ENCODE measurements at regions not wholly inside any gene's neighbourhood (a gene's known extent, or its start where the extent isn't known, plus 50 kb on each side); places are given as distances from the start of the nearest gene placed in this dataset.

DNA sequence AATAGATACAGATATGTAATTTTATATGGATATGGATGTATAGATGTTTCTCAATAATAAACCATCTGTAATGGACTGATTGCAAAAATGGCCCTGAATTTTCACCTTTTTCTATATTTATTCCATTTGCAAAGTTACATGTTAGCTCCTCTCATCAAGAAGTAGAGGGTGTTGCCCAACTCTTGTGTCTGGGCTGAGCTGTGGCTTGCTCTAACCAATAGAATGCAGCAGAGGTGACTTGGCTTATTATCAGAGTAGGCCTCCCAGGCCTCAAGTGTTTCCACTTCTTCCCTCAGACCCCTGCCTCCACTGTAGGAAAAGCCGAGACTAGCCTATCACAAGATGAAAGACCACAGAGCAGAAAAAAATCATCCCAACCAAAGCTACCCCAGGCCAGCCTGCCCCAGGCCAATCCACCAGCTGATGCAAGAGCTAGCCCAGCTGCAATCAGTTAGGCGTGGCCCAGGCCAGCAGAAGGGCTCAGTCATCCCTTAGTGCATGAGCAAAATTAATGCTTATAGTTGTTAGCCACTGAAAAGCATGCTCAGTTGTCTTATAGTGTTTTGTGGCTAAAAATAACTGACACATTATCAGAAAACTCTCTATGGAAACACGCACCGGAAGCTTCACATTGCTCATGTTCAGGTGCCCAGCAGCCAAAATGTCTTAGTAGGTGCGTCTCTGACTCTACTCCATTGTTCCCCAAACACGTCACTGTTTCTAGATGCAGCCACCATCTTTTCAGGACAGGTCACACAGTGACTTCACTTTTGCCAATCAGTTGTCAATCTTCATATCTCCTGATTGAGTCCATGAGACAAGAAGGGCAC, 464.0 kb downstream of the FBXO15 start:
- DNase-seq (ENCODE audit: low read depth, low spot score) = no peak
- H3K4me3 ChIP-seq (ENCODE audit: low read depth, low read length) = no peak overlapping the region
- no peaks in the 10 kb centered on the region for H3K9me3 ChIP-seq (ENCODE audit: control insufficient read depth, insufficient read depth, low read length)
- CTCF ChIA-PET = interaction anchor here (2.0 kb wide), 1 partner anchor 159 kb away, joined by 7 read pairs; no protein-coding TSS in a partner anchor
- TF ChIP-seq, protein P1, sequence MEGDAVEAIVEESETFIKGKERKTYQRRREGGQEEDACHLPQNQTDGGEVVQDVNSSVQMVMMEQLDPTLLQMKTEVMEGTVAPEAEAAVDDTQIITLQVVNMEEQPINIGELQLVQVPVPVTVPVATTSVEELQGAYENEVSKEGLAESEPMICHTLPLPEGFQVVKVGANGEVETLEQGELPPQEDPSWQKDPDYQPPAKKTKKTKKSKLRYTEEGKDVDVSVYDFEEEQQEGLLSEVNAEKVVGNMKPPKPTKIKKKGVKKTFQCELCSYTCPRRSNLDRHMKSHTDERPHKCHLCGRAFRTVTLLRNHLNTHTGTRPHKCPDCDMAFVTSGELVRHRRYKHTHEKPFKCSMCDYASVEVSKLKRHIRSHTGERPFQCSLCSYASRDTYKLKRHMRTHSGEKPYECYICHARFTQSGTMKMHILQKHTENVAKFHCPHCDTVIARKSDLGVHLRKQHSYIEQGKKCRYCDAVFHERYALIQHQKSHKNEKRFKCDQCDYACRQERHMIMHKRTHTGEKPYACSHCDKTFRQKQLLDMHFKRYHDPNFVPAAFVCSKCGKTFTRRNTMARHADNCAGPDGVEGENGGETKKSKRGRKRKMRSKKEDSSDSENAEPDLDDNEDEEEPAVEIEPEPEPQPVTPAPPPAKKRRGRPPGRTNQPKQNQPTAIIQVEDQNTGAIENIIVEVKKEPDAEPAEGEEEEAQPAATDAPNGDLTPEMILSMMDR (IDR thresholded peaks at IDR 0.05; ENCODE audit: low read depth, low read length) = no peak
- no peak overlapping the region for H3K27ac ChIP-seq (ENCODE audit: low read depth, low read length)
- POLR2A ChIA-PET = no interaction called here
- H3K27me3 ChIP-seq (ENCODE audit: control insufficient read depth, insufficient read depth, low read length) = no peaks in the 10 kb centered on the region

DNA sequence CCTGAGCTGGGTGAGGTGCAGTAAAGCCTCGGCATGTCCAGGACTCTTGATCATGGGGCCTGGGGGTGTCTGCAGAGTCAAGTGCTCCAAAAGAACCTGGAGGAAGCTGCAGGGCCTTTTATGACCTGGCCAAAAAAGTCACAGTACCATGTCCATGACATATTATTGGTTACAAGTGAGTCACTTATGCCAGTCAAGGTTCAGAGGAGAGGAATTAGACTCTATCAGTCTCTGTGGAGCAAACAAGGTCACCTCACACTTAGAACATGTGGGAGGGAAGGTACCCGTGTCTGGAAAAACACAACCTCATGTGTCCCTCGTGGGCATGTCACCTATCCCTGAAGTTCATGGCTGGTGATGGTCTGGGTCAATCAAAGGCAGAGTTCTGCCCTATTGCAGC, 465.7 kb downstream of the FBXO15 start:
- ChIA-PET POLR2A (no interaction called here), CTCF (interaction anchor here (0.6 kb wide), 1 partner anchor 275 kb away, joined by 4 read pairs; no protein-coding TSS in a partner anchor)
- DNase-seq (ENCODE audit: low read depth, low spot score) = no peak
- H3K4me3 ChIP-seq (ENCODE audit: low read depth, low read length) = no peak overlapping the region
- no peaks in the 10 kb centered on the region for H3K27me3 ChIP-seq (ENCODE audit: control insufficient read depth, insufficient read depth, low read length)
- no peak overlapping the region for H3K27ac ChIP-seq (ENCODE audit: low read depth, low read length)
- H3K9me3 ChIP-seq (ENCODE audit: control insufficient read depth, insufficient read depth, low read length) = no peaks in the 10 kb centered on the region
- TF ChIP-seq, protein P1 (IDR thresholded peaks at IDR 0.05; ENCODE audit: low read depth, low read length) = no peak

DNA sequence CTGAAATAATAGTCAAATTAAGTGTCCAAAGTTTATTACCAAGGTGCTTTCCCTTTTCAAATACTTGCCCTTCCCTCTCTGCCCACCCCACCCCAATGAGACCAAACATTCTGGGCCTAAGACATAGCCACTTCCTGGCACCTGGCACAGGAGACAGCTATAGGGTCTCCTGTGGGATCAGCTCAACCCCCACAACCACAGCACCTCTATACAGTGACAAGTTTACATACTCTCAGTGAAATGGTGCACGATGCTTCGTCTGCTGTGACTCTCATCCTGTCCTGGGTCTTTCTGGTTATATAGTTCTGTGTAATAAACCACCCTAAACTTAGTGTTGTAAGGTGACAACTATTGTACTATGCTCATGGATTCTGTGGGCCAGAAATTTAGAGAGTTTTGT, 466.2 kb downstream of the FBXO15 start:
- DNase-seq (ENCODE audit: low read depth, low spot score) = no peak
- no peaks in the 10 kb centered on the region for H3K27me3 ChIP-seq (ENCODE audit: control insufficient read depth, insufficient read depth, low read length)
- no peak overlapping the region for H3K27ac ChIP-seq (ENCODE audit: low read depth, low read length)
- TF ChIP-seq, protein P1 (IDR thresholded peaks at IDR 0.05; ENCODE audit: low read depth, low read length) = no peak
- H3K9me3 ChIP-seq (ENCODE audit: control insufficient read depth, insufficient read depth, low read length) = no peaks in the 10 kb centered on the region
- H3K4me3 ChIP-seq (ENCODE audit: low read depth, low read length) = no peak overlapping the region
- ChIA-PET CTCF (no interaction called here), POLR2A (no interaction called here)

DNA sequence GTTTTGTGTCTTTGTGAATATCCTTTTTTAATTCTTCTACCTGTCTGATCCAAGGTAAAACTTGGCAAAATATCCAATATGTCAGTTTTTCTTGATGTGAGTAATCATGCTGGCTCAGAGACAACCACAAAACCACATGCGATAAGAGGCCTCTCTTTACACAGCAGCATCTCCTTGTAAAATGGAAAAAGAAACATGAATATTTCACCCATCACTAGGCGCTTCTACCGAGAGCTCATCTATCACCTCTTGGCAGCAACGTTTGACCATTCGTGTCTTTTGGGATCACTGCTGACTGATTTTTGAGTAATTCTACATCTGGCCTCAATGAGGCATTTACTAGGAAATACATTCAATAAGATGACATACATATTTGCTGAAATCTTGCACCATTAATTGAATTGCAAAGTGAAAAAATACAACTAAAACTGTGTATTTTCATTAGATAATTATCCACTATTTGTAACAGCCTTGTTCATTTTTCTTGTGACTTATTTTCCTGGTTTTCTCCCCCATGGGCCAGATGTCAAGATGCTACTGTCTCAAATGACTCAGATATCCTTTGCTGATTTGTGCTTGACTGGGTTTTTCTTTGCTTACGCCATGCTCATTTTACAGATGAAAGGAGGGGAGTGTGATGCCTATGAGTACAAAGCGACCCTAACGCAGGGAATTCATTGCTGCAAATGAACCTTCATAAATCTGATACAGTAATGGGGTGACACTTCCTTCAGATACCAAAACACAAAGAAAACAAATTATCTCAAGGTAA, 467.5 kb downstream of the FBXO15 start:
- no peak overlapping the region for H3K27ac ChIP-seq (ENCODE audit: low read depth, low read length)
- POLR2A ChIA-PET = no interaction called here
- CTCF ChIA-PET = no interaction called here
- H3K9me3 ChIP-seq (ENCODE audit: control insufficient read depth, insufficient read depth, low read length) = no peaks in the 10 kb centered on the region
- H3K4me3 ChIP-seq (ENCODE audit: low read depth, low read length) = no peak overlapping the region
- no peak for DNase-seq (ENCODE audit: low read depth, low spot score)
- TF ChIP-seq, protein P1 (IDR thresholded peaks at IDR 0.05; ENCODE audit: low read depth, low read length) = no peak
- H3K27me3 ChIP-seq (ENCODE audit: control insufficient read depth, insufficient read depth, low read length) = no peaks in the 10 kb centered on the region

DNA sequence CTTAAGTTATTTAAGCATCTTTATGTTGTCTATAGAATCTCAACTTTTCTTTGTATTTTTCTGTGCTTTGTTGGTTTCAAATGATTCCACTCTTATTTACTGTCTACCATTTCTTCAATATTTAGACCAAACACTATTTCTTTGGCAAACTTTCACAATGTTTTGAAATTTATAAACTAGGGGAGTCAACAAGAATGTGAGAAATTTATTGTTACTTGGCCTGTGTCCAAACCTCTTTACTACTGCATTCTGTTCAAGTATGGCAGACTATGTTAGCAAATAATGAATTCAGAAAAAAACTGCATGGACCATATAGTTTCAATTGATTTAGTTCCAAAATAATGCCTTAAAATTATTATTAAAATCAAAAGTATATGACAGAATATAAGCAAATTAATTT, 470.2 kb downstream of the FBXO15 start:
- H3K9me3 ChIP-seq (ENCODE audit: control insufficient read depth, insufficient read depth, low read length) = no peaks in the 10 kb centered on the region
- ChIA-PET POLR2A (no interaction called here), CTCF (no interaction called here)
- no peak for DNase-seq (ENCODE audit: low read depth, low spot score)
- no peaks in the 10 kb centered on the region for H3K27me3 ChIP-seq (ENCODE audit: control insufficient read depth, insufficient read depth, low read length)
- H3K4me3 ChIP-seq (ENCODE audit: low read depth, low read length) = no peak overlapping the region
- no peak overlapping the region for H3K27ac ChIP-seq (ENCODE audit: low read depth, low read length)
- TF ChIP-seq, protein P1 (IDR thresholded peaks at IDR 0.05; ENCODE audit: low read depth, low read length) = no peak
